ENCODE measurements at regions not wholly inside any gene's neighbourhood (a gene's known extent, or its start where the extent isn't known, plus 50 kb on each side); places are given as distances from the start of the nearest gene placed in this dataset.

DNA sequence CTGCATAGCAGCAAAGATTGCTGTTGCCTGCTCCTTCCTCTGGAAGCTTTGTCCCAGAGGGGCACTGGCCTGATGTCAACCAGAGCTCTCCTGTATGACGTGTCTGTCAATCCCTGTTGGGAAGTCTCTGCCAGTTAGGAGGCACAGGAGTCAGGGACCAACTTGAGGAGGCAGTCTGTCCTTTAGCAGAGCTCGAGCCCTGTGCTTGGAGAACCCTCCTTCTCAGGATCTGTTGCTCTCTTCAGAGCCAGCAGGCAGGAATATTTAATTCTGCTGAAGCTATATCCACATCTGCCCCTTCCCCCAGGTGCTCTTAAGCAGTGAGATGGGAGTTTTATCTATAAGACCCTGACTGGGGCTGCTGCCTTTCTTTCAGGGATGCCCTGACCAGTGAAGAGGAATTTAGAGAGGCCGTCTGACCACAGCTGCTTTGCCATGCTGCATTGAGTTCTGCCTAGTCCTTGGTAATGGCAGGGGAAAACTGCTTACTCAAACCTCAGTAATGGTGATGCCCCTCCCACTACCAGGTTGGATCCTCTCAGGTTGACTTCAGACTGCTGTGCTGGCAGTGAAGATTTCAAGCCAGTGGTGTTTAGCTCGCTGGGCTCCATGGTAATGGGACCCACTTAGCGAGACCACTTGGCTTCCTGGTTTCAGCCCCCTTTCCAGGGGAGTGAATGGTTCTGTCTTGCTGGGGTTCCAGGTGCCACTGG, 218.6 kb upstream of the SLC38A2 start:
- TF ChIP-seq ZNF274 (IDR thresholded peaks at IDR 0.05; ENCODE audit: low read depth, low read length) (no peak), YY1 (IDR thresholded peaks at IDR 0.05; ENCODE audit: insufficient read depth, insufficient read length) (no peak)

All from NT2/D1 (cell line).